SK-N-SH (cell line): ENCODE measurements at regions not wholly inside any gene's neighbourhood (a gene's known extent, or its start where the extent isn't known, plus 50 kb on each side); places are given as distances from the start of the nearest gene placed in this dataset.

Source experiments
- CHD2 ChIP-seq: fragments of 150-350 bp; IDR thresholded peaks from 2 replicates; pipeline ENCODE4 v1.6.1; 2018; ENCODE audit warnings: low read length; ENCODE audit not compliant: partially characterized antibody
- GABPA ChIP-seq: IDR thresholded peaks from 2 replicates; pipeline ENCODE4 v1.4.0; 2012; ENCODE audit warnings: low read depth, mild to moderate bottlenecking
- NFIC ChIP-seq: IDR thresholded peaks from 2 replicates; pipeline ENCODE4 v1.4.0; 2012; ENCODE audit warnings: borderline replicate concordance
- POLR2AphosphoS5 ChIP-seq: IDR thresholded peaks from 2 replicates; pipeline ENCODE4 v1.6.1; 2012; ENCODE audit warnings: low read depth, low read length
- RAD21 ChIP-seq: IDR thresholded peaks from 2 replicates; pipeline ENCODE4 v1.6.1; 2012; ENCODE audit warnings: mild to moderate bottlenecking, low read length
- RFX5 ChIP-seq: IDR thresholded peaks from 2 replicates; pipeline ENCODE4 v1.6.1; 2012; ENCODE audit warnings: mild to moderate bottlenecking, improper control_type of control experiment, low read length
- RXRA ChIP-seq: IDR thresholded peaks from 2 replicates; pipeline ENCODE4 v1.4.0; 2012; ENCODE audit warnings: low read depth, mild to moderate bottlenecking, borderline replicate concordance
- SIN3A ChIP-seq: IDR thresholded peaks from 2 replicates; pipeline ENCODE4 v1.6.1; 2012; ENCODE audit warnings: low read depth, mild to moderate bottlenecking, low read length, moderate library complexity, borderline replicate concordance
- SMC3 ChIP-seq: IDR thresholded peaks from 2 replicates; pipeline ENCODE4 v1.6.1; 2012; ENCODE audit warnings: low read depth, low read length, improper control_type of control experiment
- TAF1 ChIP-seq: IDR thresholded peaks from 2 replicates; pipeline ENCODE4 v1.6.1; 2012; ENCODE audit warnings: low read depth, mild to moderate bottlenecking, low read length, moderate library complexity, borderline replicate concordance
- YY1 ChIP-seq: IDR thresholded peaks from 2 replicates; pipeline ENCODE4 v1.4.0; 2012; ENCODE audit warnings: low read depth, mild to moderate bottlenecking
- TF ChIP-seq, protein P1 (sequence below): fragments of 200-600 bp; sonication (generic); IDR thresholded peaks from 2 replicates; pipeline ENCODE4 v1.6.1; 2017; ENCODE audit warnings: antibody characterized with exemption, mild to moderate bottlenecking, moderate library complexity
- TF ChIP-seq, protein P2 (sequence below): fragments of 150-350 bp; IDR thresholded peaks from 2 replicates; pipeline ENCODE4 v1.6.1; 2017; ENCODE audit warnings: antibody characterized with exemption, low read length, low read depth, borderline replicate concordance

DNA sequence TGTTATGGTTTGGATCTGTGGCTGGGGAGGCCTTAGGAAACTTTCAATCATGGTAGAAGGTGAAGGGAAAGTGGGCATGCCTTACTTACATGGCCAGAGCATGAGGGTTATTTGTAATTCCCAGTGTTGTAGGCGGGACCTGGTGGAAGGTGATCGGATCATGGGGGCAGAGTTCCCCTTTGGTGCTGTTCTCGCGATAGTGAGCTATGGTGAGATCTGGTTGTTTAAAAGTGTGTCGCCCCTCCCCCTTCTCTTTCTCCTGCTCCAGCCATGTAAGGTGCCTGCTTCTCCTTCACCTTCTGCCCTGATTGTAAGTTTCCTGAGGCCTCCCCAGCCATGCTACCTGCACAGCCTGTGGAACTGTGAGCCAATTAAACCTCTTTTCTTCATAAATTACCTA is 145.8 kb downstream of the TFAP2C start:
- TF ChIP-seq RFX5 = no peak
- TF ChIP-seq YY1 = no peak
- TF ChIP-seq, protein P1, sequence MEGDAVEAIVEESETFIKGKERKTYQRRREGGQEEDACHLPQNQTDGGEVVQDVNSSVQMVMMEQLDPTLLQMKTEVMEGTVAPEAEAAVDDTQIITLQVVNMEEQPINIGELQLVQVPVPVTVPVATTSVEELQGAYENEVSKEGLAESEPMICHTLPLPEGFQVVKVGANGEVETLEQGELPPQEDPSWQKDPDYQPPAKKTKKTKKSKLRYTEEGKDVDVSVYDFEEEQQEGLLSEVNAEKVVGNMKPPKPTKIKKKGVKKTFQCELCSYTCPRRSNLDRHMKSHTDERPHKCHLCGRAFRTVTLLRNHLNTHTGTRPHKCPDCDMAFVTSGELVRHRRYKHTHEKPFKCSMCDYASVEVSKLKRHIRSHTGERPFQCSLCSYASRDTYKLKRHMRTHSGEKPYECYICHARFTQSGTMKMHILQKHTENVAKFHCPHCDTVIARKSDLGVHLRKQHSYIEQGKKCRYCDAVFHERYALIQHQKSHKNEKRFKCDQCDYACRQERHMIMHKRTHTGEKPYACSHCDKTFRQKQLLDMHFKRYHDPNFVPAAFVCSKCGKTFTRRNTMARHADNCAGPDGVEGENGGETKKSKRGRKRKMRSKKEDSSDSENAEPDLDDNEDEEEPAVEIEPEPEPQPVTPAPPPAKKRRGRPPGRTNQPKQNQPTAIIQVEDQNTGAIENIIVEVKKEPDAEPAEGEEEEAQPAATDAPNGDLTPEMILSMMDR = no peak
- no peak for TF ChIP-seq POLR2AphosphoS5
- TF ChIP-seq SMC3 = no peak
- TF ChIP-seq, protein P2, sequence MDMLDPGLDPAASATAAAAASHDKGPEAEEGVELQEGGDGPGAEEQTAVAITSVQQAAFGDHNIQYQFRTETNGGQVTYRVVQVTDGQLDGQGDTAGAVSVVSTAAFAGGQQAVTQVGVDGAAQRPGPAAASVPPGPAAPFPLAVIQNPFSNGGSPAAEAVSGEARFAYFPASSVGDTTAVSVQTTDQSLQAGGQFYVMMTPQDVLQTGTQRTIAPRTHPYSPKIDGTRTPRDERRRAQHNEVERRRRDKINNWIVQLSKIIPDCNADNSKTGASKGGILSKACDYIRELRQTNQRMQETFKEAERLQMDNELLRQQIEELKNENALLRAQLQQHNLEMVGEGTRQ = no peak
- TF ChIP-seq CHD2 = no peak
- TF ChIP-seq GABPA = no peak
- TF ChIP-seq SIN3A = no peak
- TF ChIP-seq NFIC = no peak
- no peak for TF ChIP-seq RAD21
- TF ChIP-seq RXRA = no peak
- TF ChIP-seq TAF1 = no peak
